HG03442 (cell line): ENCODE measurements at regions not wholly inside any gene's neighbourhood (a gene's known extent, or its start where the extent isn't known, plus 50 kb on each side); places are given as distances from the start of the nearest gene placed in this dataset.

Source experiments
- ATAC-seq: cut with Tn5 transposase; IDR thresholded peaks from one replicate; pipeline ENCODE4 v1.9.1; 2021; ENCODE audit warnings: mild to moderate bottlenecking, moderate library complexity; ENCODE audit not compliant: unreplicated experiment

DNA sequence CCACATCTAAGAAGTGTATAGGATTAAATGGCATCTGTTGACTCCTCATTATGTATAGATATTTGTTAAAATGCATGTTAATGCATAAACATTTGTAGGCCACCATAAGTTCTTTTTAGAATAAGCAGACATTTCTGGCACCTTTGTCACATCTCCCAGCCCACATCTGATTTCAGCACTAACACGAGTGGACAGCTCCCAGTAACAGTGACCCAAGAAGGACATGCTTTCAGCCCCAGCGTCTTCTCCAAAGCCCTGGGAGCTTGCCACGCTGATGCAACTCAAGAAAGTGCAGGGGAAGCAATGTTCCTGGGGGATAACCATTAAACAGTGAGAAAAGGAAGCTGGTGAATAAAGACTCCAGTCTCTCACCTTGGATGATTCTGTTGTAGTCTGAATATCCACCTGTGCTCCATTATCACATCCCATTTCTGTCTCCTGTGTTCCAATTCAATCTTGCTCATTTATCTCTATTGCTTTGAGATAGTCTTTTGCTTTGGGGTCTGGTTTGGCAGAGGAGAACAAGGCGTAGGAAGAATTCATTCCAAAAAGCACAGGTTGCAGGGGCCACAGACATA lies 182.6 kb upstream of the THSD7B start:
- no peak for ATAC-seq

GRCh38 chr2:136572335-136572734 lies 193.0 kb upstream of the THSD7B start:
- no peak for ATAC-seq

- no peak for ATAC-seq
Measured at GRCh38 chr2:136557203-136557602, 208.1 kb upstream of the THSD7B start.

GRCh38 chr2:136550181-136550580 lies 215.2 kb upstream of the THSD7B start:
- no peak for ATAC-seq

- no peak for ATAC-seq
Measured at GRCh38 chr2:136539355-136539754, 226.0 kb upstream of the THSD7B start.

- ATAC-seq = no peak
Measured at GRCh38 chr2:136538489-136538888, 226.9 kb upstream of the THSD7B start.

DNA sequence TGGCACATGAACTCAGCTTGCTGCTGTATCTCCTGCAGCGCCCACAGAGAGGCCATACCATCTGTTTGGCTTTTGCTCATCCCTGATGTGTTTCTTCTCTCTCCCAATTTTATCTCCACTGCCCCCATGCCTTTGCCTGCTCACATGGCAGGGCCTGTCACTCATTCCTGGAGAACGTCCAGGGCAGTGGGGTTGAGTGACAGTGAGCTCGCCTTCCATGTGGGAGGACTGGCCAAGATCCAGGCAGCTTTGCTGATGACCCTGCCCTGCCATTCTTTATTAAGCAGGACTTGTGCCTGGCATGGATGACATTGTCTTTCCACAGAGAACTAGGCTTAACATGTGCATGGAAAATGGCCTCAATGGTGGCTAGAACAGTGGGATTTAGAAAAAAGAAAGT lies 230.5 kb upstream of the THSD7B start:
- ATAC-seq = no peak

GRCh38 chr2:136532171-136532570 lies 233.2 kb upstream of the THSD7B start:
- no peak for ATAC-seq

DNA sequence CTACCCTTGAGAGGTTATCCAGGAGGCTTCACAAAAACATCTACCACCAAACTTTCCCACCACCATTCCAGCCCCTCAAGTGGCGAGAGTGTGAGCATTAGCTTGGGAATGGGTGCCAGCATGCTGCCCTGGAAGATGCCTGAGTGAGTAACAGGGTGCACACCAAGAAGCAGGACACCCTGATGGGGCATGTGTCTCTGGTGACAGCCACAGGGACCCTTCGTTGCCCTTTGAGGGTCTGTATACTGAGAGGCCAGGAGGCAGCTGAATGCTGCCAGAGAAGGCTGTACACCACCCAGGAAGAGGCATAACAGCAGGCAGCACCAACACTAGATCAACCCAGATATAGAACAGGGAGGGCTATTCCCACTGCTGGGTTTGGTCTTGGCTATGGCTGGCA lies 233.6 kb upstream of the THSD7B start:
- no peak for ATAC-seq

DNA sequence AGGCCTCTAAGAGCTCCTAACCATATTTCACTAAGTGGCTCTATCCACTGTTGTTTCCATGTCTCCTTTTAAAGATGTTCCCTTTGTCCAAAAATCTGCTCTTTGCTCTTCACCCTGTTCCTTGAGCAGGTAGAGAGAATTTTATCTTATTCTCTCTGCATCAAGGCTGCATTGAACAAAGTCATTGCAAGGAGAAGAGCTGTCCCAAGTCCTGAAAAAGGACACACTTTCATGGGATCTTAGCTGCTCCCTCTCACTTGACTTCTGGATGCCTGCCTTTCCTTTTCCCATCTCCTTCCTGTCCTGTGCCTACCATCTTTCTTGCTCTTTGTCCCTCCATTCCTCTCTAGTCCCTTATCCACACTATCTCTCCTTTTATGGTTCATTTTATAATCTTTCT lies 235.2 kb upstream of the THSD7B start:
- ATAC-seq = no peak

DNA sequence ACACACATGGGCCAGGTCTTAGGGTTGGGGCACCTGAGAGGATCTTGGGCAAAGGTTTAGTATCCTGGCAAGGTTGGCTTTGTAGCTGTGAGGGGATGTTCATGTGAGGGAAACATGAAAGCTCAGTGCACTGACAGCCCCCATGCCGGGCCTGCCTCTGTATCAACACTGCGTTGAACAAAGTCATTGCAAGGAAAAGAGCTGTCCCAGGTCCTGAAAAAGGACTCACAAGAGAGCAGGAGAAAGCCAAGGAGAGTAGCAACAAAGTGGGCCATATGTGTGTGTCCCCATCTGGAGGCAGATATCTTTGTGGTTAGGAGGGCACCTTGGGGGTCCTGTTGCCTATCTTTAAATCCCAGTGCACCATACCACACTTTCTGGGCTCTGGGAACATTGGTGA lies 237.8 kb upstream of the THSD7B start:
- ATAC-seq = no peak

DNA sequence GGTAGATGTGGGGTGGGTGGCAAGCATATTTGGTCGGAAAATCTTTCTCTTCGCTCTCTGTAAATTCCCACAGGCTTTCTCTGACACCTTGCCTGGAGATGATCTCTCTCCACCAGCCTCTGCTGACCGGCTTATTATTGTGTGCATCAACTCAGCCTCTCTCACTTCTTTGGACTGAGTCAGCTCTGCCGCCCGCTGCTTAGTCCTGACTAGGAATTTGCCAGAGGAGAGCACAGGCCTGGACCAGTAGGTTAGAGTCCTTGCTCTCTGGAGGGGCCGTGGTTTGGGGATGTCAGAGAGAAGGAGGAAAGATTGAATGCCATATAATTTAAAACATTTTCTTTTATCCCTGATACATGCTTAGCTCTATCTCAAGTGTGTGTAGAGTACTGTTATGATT lies 242.6 kb upstream of the THSD7B start:
- ATAC-seq = no peak

DNA sequence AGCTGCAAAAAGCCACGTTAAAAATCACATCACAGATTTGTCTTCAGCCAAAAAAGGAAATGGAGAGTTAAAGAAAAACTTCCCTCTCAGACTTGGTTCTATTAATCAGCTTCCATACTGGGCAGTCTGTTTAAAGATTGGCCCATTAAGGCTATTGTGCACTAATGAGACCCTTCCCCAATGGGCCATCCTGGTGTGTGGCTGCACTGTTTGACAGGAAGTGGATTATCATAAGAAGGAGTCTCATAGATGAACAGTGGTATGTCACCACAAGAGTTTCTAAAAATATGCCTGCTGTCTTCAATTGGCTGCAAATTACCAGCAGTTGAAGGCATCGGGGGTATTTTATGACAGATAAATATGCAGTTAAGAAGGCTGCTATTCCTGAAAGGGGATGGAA lies 247.6 kb upstream of the THSD7B start:
- no peak for ATAC-seq

DNA sequence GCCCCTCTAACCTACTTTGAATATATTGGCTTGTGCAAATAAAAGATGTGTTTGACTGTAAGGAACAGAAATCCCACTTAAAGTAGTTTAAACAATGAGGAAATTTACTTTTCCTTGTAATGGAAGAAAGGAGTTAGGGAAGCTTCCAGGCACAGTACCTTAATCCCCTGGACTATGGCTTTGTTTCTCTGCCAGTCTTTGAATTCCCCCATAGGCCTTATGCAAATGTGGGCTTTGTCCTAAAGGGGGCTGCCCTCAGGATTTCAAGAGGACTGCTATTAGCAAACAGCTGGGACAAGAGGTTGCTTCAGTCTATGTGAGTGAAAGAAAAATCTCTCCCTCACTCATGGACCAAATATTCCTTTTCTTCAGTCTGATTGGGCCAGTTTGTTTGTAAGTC lies 255.1 kb upstream of the THSD7B start:
- no peak for ATAC-seq

- peak; percentile 47 for ATAC-seq
Measured at GRCh38 chr2:136505462-136505861, 259.9 kb upstream of the THSD7B start.

- ATAC-seq = no peak
Measured at GRCh38 chr2:136502660-136503059, 262.7 kb upstream of the THSD7B start.

GRCh38 chr2:136497709-136498108 lies 267.6 kb upstream of the THSD7B start:
- ATAC-seq = no peak

- ATAC-seq = no peak
Measured at GRCh38 chr2:136496966-136497365, 268.4 kb upstream of the THSD7B start.

DNA sequence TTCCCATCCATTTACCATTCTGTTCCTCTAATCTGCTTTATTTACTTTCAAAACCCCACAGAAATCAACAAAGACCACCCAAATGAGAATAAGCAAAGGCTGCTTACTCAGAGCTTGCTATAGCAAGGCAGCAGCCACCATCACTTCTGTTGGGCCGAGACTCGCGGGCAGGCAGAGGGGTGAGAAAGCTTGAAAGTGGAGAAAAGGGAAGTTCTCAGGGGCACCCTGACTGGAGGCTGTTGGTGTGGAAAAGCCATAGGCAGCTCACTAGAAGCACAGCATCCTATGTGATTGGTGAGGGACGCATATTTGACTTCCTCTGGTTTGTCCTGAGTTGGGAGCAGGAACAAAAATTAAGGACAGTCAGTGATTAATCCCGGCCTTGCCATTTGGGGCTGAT lies 269.7 kb upstream of the THSD7B start:
- peak; percentile 94 for ATAC-seq

DNA sequence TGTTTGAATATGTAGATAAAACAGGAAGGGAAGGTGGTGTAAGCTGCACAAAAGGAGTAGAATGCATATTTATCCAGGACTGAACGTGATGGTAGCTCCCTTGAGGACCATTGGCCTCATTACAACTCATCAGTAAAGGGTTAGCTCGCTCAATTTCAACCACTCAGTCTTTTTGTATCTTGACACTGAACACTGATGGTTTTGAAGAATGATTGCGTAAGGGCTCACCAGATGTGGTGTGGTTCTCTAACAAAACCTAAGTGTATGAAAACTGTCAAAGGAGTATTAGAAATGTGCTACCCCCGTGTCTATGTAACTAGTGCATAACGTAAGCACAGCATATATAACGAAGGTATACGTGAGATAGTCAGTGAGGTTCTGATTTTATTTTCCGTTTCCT lies 272.4 kb upstream of the THSD7B start:
- ATAC-seq = no peak

- no peak for ATAC-seq
Measured at GRCh38 chr2:136490100-136490499, 275.2 kb upstream of the THSD7B start.

- no peak for ATAC-seq
Measured at GRCh38 chr2:136487421-136487820, 277.9 kb upstream of the THSD7B start.

DNA sequence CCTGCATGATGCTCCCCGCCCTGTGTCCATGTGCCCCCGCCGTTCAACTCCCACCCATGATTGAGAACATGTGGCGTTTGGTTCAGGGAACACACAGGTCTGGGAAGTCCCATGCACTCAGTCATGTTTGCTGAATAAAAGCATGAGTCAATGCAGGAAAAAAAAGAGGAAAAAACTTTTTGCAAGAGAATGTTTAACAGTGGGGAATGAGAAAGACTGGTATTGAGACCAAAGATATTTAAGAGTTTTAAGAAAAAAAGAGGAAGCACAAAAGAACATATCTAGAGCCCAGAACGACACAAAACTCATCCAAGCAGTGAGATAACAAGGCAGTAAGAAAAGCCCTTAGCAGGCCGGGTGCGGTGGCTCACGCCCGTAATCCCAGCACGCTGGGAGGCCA lies 279.2 kb upstream of the THSD7B start:
- ATAC-seq = peak; percentile 69

DNA sequence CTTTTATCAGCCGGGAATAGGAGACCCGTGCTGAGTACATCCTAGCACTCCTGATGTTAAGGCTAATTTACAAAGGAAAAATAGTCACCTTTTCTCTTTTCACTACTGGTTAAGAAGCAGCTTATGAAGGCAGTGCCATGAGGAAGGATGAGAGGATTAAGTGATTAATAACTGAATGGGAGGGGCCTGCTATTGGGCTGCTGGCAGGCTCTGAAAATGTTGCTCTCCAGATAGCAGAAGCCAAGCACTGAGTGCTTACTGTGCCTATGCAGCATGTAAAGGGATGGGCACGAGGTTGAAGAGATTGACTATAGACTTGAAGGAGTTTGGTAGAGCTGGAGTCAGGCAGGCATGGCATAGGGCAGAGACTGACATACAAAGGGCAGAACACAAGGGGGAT lies 282.4 kb upstream of the THSD7B start:
- no peak for ATAC-seq
